ENCODE measurements at regions not wholly inside any gene's neighbourhood (a gene's known extent, or its start where the extent isn't known, plus 50 kb on each side); places are given as distances from the start of the nearest gene placed in this dataset.

- Histone ChIP-seq H3K79me2 (ENCODE audit: control insufficient read depth, insufficient read depth, low read length) (no peaks in the 10 kb centered on the region), H3K36me3 (ENCODE audit: control insufficient read depth in 2 of 2, insufficient read depth in 2 of 2, low read length in 1 of 2) (no peaks in the 10 kb centered on the region), H3K27me3 (replicated peaks in 1 of 2; ENCODE audit: control insufficient read depth in 2 of 2, insufficient read depth in 2 of 2, low read length in 1 of 2) (no peaks in the 10 kb centered on the region; a peak in 1 of 4 replicates), H2AFZ (ENCODE audit: control insufficient read depth, low read depth, low read length) (no peak overlapping the region), H3K9ac (ENCODE audit: control insufficient read depth, insufficient read depth, low read length) (no peak overlapping the region), H3K27ac (ENCODE audit: control insufficient read depth, insufficient read depth) (no peak overlapping the region), H3K9me3 (replicated peaks; ENCODE audit: control insufficient read depth, insufficient read depth, low read length) (no peaks in the 10 kb centered on the region), H3K4me1 (ENCODE audit: control insufficient read depth, insufficient read depth, low read length) (no peaks in the 10 kb centered on the region), H3K4me2 (ENCODE audit: control insufficient read depth, insufficient read depth) (no peak overlapping the region), H3K4me3 (no peak overlapping the region), H4K20me1 (ENCODE audit: control insufficient read depth, insufficient read depth) (no peaks in the 10 kb centered on the region)
- DNase-seq (ENCODE audit: low read depth, low spot score) (no peak), ATAC-seq (no peak), FAIRE-seq (no peak)
- 21% methylated on average over 6 of the region's 6 CpGs for WGBS (ENCODE audit: insufficient coverage, insufficient replicate concordance, low lambda C conversion rate, missing lambda C conversion rate)
- SMC1A ChIA-PET (ENCODE audit: uncharacterized antibody, unreplicated experiment), result no interaction called here
- CTCF ChIA-PET, result no interaction called here
- no TSS peak for BruUV-seq (replicated peaks)
- POLR2A ChIA-PET, result no interaction called here
- RAD21 ChIA-PET (ENCODE audit: unreplicated experiment), result no interaction called here
- in situ Hi-C loops (cut with MboI), result no loop called here
- intact Hi-C loops (cut with micrococcal nuclease; ENCODE audit: unreplicated experiment), result no loop called here
- no peak for TF ChIP-seq BCLAF1 (IDR thresholded peaks at IDR 0.05)
- TF ChIP-seq FOS (IDR thresholded peaks at IDR 0.05; ENCODE audit: borderline replicate concordance, extremely low read depth, insufficient read length), result no peak
- no peak for TF ChIP-seq CEBPZ (IDR thresholded peaks at IDR 0.05; ENCODE audit: low read depth, low read length)
- TF ChIP-seq, protein P1, sequence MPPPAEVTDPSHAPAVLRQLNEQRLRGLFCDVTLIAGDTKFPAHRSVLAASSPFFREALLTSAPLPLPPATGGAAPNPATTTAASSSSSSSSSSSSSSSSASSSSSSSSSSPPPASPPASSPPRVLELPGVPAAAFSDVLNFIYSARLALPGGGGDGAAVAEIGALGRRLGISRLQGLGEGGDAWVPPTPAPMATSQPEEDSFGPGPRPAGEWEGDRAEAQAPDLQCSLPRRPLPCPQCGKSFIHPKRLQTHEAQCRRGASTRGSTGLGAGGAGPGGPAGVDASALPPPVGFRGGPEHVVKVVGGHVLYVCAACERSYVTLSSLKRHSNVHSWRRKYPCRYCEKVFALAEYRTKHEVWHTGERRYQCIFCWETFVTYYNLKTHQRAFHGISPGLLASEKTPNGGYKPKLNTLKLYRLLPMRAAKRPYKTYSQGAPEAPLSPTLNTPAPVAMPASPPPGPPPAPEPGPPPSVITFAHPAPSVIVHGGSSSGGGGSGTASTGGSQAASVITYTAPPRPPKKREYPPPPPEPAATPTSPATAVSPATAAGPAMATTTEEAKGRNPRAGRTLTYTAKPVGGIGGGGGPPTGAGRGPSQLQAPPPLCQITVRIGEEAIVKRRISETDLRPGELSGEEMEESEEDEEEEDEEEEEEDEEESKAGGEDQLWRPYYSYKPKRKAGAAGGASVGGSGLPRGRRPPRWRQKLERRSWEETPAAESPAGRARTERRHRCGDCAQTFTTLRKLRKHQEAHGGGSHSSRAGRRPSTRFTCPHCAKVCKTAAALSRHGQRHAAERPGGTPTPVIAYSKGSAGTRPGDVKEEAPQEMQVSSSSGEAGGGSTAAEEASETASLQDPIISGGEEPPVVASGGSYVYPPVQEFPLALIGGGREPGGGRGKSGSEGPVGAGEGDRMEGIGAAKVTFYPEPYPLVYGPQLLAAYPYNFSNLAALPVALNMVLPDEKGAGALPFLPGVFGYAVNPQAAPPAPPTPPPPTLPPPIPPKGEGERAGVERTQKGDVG (CRISPR knock-in tag; IDR thresholded peaks at IDR 0.05), result no peak
- no peak for TF ChIP-seq NFYA (IDR thresholded peaks at IDR 0.05; ENCODE audit: borderline replicate concordance, low read depth, low read length)
- TF ChIP-seq DPF2 (IDR thresholded peaks at IDR 0.05), result no peak
- no peak for TF ChIP-seq ESRRA (IDR thresholded peaks at IDR 0.05; ENCODE audit: low read length)
- TF ChIP-seq NR2C2 (IDR thresholded peaks at IDR 0.05; ENCODE audit: borderline replicate concordance, control insufficient read depth, insufficient read length, low read depth), result no peak
- TF ChIP-seq, protein P2, sequence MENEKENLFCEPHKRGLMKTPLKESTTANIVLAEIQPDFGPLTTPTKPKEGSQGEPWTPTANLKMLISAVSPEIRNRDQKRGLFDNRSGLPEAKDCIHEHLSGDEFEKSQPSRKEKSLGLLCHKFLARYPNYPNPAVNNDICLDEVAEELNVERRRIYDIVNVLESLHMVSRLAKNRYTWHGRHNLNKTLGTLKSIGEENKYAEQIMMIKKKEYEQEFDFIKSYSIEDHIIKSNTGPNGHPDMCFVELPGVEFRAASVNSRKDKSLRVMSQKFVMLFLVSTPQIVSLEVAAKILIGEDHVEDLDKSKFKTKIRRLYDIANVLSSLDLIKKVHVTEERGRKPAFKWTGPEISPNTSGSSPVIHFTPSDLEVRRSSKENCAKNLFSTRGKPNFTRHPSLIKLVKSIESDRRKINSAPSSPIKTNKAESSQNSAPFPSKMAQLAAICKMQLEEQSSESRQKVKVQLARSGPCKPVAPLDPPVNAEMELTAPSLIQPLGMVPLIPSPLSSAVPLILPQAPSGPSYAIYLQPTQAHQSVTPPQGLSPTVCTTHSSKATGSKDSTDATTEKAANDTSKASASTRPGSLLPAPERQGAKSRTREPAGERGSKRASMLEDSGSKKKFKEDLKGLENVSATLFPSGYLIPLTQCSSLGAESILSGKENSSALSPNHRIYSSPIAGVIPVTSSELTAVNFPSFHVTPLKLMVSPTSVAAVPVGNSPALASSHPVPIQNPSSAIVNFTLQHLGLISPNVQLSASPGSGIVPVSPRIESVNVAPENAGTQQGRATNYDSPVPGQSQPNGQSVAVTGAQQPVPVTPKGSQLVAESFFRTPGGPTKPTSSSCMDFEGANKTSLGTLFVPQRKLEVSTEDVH (IDR thresholded peaks at IDR 0.05; ENCODE audit: low read depth, partially characterized antibody), result no peak
These were observed 360.1 kb upstream of the C9orf72 start for GRCh38 chr9:27933210-27934025.
